ENCODE measurements at regions not wholly inside any gene's neighbourhood (a gene's known extent, or its start where the extent isn't known, plus 50 kb on each side); places are given as distances from the start of the nearest gene placed in this dataset.
A peak's percentile ranks its signal among the peaks of the same experiment; 100 is the strongest.
"Not testable (repeated sequence)": the region's sequence is repeated elsewhere in the genome, so short reads cannot be mapped to it uniquely, and the experiment has no call there.

GRCh38 chr6:150775415-150776203 is 89.9 kb upstream of the MTHFD1L start:
- DNase-seq = peak in 1 of 2 experiments; percentile 30
- no peak overlapping the region for H3K27ac ChIP-seq
- no peaks in the 10 kb centered on the region for H3K4me1 ChIP-seq

GRCh38 chr6:150777736-150778135 is 87.8 kb upstream of the MTHFD1L start:
- Histone ChIP-seq H3K27me3 (no peaks in the 10 kb centered on the region), H3K4me3 (no peak overlapping the region), H3K9me3 (replicated peaks) (peaks cover 5% of the 10 kb centered on the region; the same call in 1 of the 2 replicates), H3K27ac (no peak overlapping the region), H3K36me3 (no peaks in the 10 kb centered on the region), H3K4me1 (no peaks in the 10 kb centered on the region)
- DNase-seq = no peak

More at GRCh38 chr6:150775415-150776203, 89.9 kb upstream of the MTHFD1L start:
- Histone ChIP-seq H3K27me3 (no peaks in the 10 kb centered on the region), H3K9me3 (replicated peaks) (peaks cover 5% of the 10 kb centered on the region; the same call in 1 of the 2 replicates), H3K36me3 (no peaks in the 10 kb centered on the region), H3K4me3 (peak overlapping the region; percentile 1; the same call in 1 of the 2 replicates)

GRCh38 chr6:150783813-150784212 is 81.7 kb upstream of the MTHFD1L start:
- Histone ChIP-seq H3K4me3 (no peak overlapping the region), H3K27ac (no peak overlapping the region), H3K36me3 (no peaks in the 10 kb centered on the region), H3K4me1 (no peaks in the 10 kb centered on the region), H3K27me3 (no peaks in the 10 kb centered on the region), H3K9me3 (replicated peaks) (no peaks in the 10 kb centered on the region)
- no peak for DNase-seq

GRCh38 chr6:150787429-150787828 is 78.1 kb upstream of the MTHFD1L start:
- Histone ChIP-seq H3K4me3 (no peak overlapping the region), H3K4me1 (no peaks in the 10 kb centered on the region), H3K36me3 (no peaks in the 10 kb centered on the region), H3K27ac (no peak overlapping the region), H3K9me3 (replicated peaks) (no peaks in the 10 kb centered on the region), H3K27me3 (no peaks in the 10 kb centered on the region)
- no peak for DNase-seq

GRCh38 chr6:150788089-150788488 is 77.4 kb upstream of the MTHFD1L start:
- Histone ChIP-seq H3K4me3 (no peak overlapping the region), H3K4me1 (no peaks in the 10 kb centered on the region), H3K27me3 (no peaks in the 10 kb centered on the region), H3K9me3 (replicated peaks) (no peaks in the 10 kb centered on the region), H3K36me3 (no peaks in the 10 kb centered on the region), H3K27ac (no peak overlapping the region)
- DNase-seq = no peak

- H3K4me3 ChIP-seq; H3K4me1 ChIP-seq; H3K9me3 ChIP-seq (replicated peaks); H3K36me3 ChIP-seq; H3K27ac ChIP-seq; H3K27me3 ChIP-seq; DNase-seq: not testable (repeated sequence)
Measured at GRCh38 chr6:150789906-150790305, 75.6 kb upstream of the MTHFD1L start.

GRCh38 chr6:150791717-150792116 is 73.8 kb upstream of the MTHFD1L start:
- Histone ChIP-seq H3K36me3 (no peaks in the 10 kb centered on the region), H3K4me3 (no peak overlapping the region), H3K27ac (no peak overlapping the region), H3K27me3 (no peaks in the 10 kb centered on the region), H3K4me1 (no peaks in the 10 kb centered on the region), H3K9me3 (replicated peaks) (no peaks in the 10 kb centered on the region)
- no peak for DNase-seq

- Histone ChIP-seq H3K9me3 (replicated peaks) (no peaks in the 10 kb centered on the region), H3K27ac (no peak overlapping the region), H3K27me3 (no peaks in the 10 kb centered on the region), H3K4me3 (no peak overlapping the region), H3K4me1 (no peaks in the 10 kb centered on the region), H3K36me3 (no peaks in the 10 kb centered on the region)
- DNase-seq = no peak
Measured at GRCh38 chr6:150797949-150798348, 67.6 kb upstream of the MTHFD1L start.

- H3K4me1 ChIP-seq = no peaks in the 10 kb centered on the region
- no peaks in the 10 kb centered on the region for H3K36me3 ChIP-seq
- H3K4me3 ChIP-seq = no peak overlapping the region
- H3K27me3 ChIP-seq = no peaks in the 10 kb centered on the region
- no peak for DNase-seq
- H3K9me3 ChIP-seq (replicated peaks) = no peaks in the 10 kb centered on the region
- H3K27ac ChIP-seq = no peak overlapping the region
Measured at GRCh38 chr6:150799276-150799805, 66.2 kb upstream of the MTHFD1L start.

GRCh38 chr6:150800674-150801314 is 64.7 kb upstream of the MTHFD1L start:
- H3K4me3 ChIP-seq = no peak overlapping the region
- H3K36me3 ChIP-seq = no peaks in the 10 kb centered on the region
- no peak overlapping the region for H3K27ac ChIP-seq
- no peaks in the 10 kb centered on the region for H3K9me3 ChIP-seq (replicated peaks)
- no peak for DNase-seq
- H3K27me3 ChIP-seq = no peaks in the 10 kb centered on the region
- H3K4me1 ChIP-seq = no peaks in the 10 kb centered on the region

GRCh38 chr6:150806790-150807189 is 58.7 kb upstream of the MTHFD1L start:
- Histone ChIP-seq H3K36me3 (no peaks in the 10 kb centered on the region), H3K9me3 (replicated peaks) (no peaks in the 10 kb centered on the region), H3K27me3 (no peaks in the 10 kb centered on the region), H3K27ac (no peak overlapping the region), H3K4me3 (no peak overlapping the region), H3K4me1 (no peaks in the 10 kb centered on the region)
- no peak for DNase-seq

- no peak overlapping the region for H3K27ac ChIP-seq
- peak; percentile 54 to 63 for DNase-seq
- no peaks in the 10 kb centered on the region for H3K9me3 ChIP-seq (replicated peaks)
- H3K4me3 ChIP-seq = no peak overlapping the region
- no peaks in the 10 kb centered on the region for H3K27me3 ChIP-seq
- H3K4me1 ChIP-seq = no peaks in the 10 kb centered on the region; the same call in 1 of the 2 replicates
- H3K36me3 ChIP-seq = no peaks in the 10 kb centered on the region
Measured at GRCh38 chr6:150813319-150813992, 52.0 kb upstream of the MTHFD1L start.

GRCh38 chr6:150813993-150814359 is 51.5 kb upstream of the MTHFD1L start:
- H3K36me3 ChIP-seq = no peaks in the 10 kb centered on the region
- DNase-seq = no peak
- no peak overlapping the region for H3K27ac ChIP-seq
- H3K4me3 ChIP-seq = no peak overlapping the region
- H3K4me1 ChIP-seq = no peaks in the 10 kb centered on the region; the same call in 1 of the 2 replicates
- H3K9me3 ChIP-seq (replicated peaks) = no peaks in the 10 kb centered on the region
- no peaks in the 10 kb centered on the region for H3K27me3 ChIP-seq
